Smooth muscle cell (in vitro differentiated cells): ENCODE measurements at regions not wholly inside any gene's neighbourhood (a gene's known extent, or its start where the extent isn't known, plus 50 kb on each side); places are given as distances from the start of the nearest gene placed in this dataset.

Source experiments
- DNase-seq: peaks from one replicate; lab custom pipeline; 2025; ENCODE audit not compliant: unreplicated experiment; lab: John Stamatoyannopoulos, UW
- H2AFZ ChIP-seq: fragments of 200-600 bp; sonication (generic); 2 replicates; pipeline ENCODE4 v1.6.0; 2016; ENCODE audit warnings: antibody characterized with exemption, low read depth, mild to moderate bottlenecking
- H3F3A ChIP-seq: fragments of 200-600 bp; sonication (generic); 2 replicates; pipeline ENCODE4 v1.6.0; 2017; ENCODE audit warnings: antibody characterized with exemption, low read depth
- H3K27ac ChIP-seq: fragments of 200-600 bp; sonication (generic); 2 replicates; pipeline ENCODE4 v1.5.1; 2016; ENCODE audit warnings: low read depth, mild to moderate bottlenecking
- H3K27me3 ChIP-seq: fragments of 200-600 bp; sonication (generic); 2 replicates; pipeline ENCODE4 v1.6.1; 2016; ENCODE audit warnings: low read depth, mild to moderate bottlenecking
- H3K36me3 ChIP-seq: fragments of 200-600 bp; sonication (generic); 2 replicates; pipeline ENCODE4 v1.5.1; 2016; ENCODE audit warnings: low read depth
- H3K4me1 ChIP-seq: fragments of 200-600 bp; sonication (generic); 2 replicates; pipeline ENCODE4 v1.5.1; 2016; ENCODE audit warnings: low read depth
- H3K4me2 ChIP-seq: fragments of 200-600 bp; sonication (generic); 2 replicates; pipeline ENCODE4 v1.6.0; 2016; ENCODE audit warnings: mild to moderate bottlenecking
- H3K4me3 ChIP-seq: fragments of 200-600 bp; sonication (generic); 2 replicates; pipeline ENCODE4 v1.5.1; 2016; ENCODE audit warnings: mild to moderate bottlenecking
- H3K79me2 ChIP-seq: fragments of 200-600 bp; sonication (generic); 2 replicates; pipeline ENCODE4 v1.6.0; 2016; ENCODE audit warnings: low read depth, mild to moderate bottlenecking
- H3K9ac ChIP-seq: fragments of 200-600 bp; sonication (generic); 2 replicates; pipeline ENCODE4 v1.6.0; 2016; ENCODE audit warnings: low read depth
- H3K9me3 ChIP-seq: fragments of 200-600 bp; sonication (generic); replicated peaks from 2 replicates; pipeline ENCODE4 v1.5.1; 2016; ENCODE audit warnings: low read depth
- H4K20me1 ChIP-seq: fragments of 200-600 bp; sonication (generic); 2 replicates; pipeline ENCODE4 v1.6.0; 2016; ENCODE audit warnings: low read depth
- CTCF ChIP-seq: fragments of 200-600 bp; sonication (generic); IDR thresholded peaks from 2 replicates; pipeline ENCODE4 v1.5.1; 2017; ENCODE audit warnings: borderline replicate concordance, mild to moderate bottlenecking, antibody characterized with exemption; ENCODE audit not compliant: insufficient read depth, poor library complexity, severe bottlenecking
- WGBS: methylation state at CpG from one replicate; pipeline ENCODE4 v1.1.7; 2016; ENCODE audit warnings: low lambda C conversion rate; 5-methylcytosine and 5-hydroxymethylcytosine counted together

- H3K27me3 ChIP-seq, result no peaks in the 10 kb centered on the region
- TF ChIP-seq CTCF, result no peak
- WGBS, result 89% methylated on average over 1 of the region's 1 CpG
- H3K79me2 ChIP-seq, result no peaks in the 10 kb centered on the region
- H3K4me2 ChIP-seq, result no peak overlapping the region
- H3K27ac ChIP-seq, result no peak overlapping the region
- H3K9ac ChIP-seq, result no peak overlapping the region
- no peak overlapping the region for H2AFZ ChIP-seq
- peaks cover 6% of the 10 kb centered on the region for H3K9me3 ChIP-seq
- no peaks in the 10 kb centered on the region for H3K4me1 ChIP-seq
- H3K4me3 ChIP-seq, result no peak overlapping the region
- H4K20me1 ChIP-seq, result no peaks in the 10 kb centered on the region
- no peaks in the 10 kb centered on the region for H3K36me3 ChIP-seq
- no peak for DNase-seq
- H3F3A ChIP-seq, result no peaks in the 10 kb centered on the region
Measured at GRCh38 chr2:13508671-13509070, 791.9 kb downstream of the TRIB2 start.

- H3K4me1 ChIP-seq, result no peaks in the 10 kb centered on the region
- no peak overlapping the region for H3K9ac ChIP-seq
- H3K9me3 ChIP-seq, result no peaks in the 10 kb centered on the region
- no peaks in the 10 kb centered on the region for H3K27me3 ChIP-seq
- H3K4me3 ChIP-seq, result no peak overlapping the region
- no peak overlapping the region for H3K4me2 ChIP-seq
- H3K79me2 ChIP-seq, result no peaks in the 10 kb centered on the region
- no peaks in the 10 kb centered on the region for H3K36me3 ChIP-seq
- no peaks in the 10 kb centered on the region for H4K20me1 ChIP-seq
- TF ChIP-seq CTCF, result no peak
- no peak overlapping the region for H3K27ac ChIP-seq
- no peak overlapping the region for H2AFZ ChIP-seq
- no peaks in the 10 kb centered on the region for H3F3A ChIP-seq
- WGBS, result 78% methylated on average over 3 of the region's 3 CpGs
- no peak for DNase-seq
Measured at GRCh38 chr2:13515254-13515653, 798.5 kb downstream of the TRIB2 start.

DNA sequence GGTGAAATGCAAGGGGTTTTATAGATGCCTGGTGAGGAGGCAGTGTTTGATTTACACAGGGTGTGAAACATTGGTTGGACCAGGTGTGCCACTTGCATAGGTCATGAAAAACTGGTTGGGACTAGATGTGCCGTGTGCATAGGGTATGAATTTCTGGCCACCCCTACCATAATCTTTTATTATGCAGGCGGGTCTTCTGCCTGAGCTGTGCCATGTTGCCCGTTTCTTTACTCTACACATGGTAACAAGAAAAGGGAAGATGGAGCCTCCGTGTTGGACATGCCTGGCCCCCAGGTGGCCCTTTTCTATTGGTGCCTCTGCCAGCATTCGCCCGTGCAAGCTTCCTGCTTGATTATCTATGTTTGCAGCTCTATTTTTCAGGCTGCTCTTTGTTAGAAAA is 805.4 kb downstream of the TRIB2 start:
- Histone ChIP-seq H2AFZ (no peak overlapping the region), H3K36me3 (no peaks in the 10 kb centered on the region), H4K20me1 (no peaks in the 10 kb centered on the region), H3F3A (no peaks in the 10 kb centered on the region), H3K4me2 (no peak overlapping the region), H3K9ac (no peak overlapping the region), H3K9me3 (no peaks in the 10 kb centered on the region), H3K27me3 (no peaks in the 10 kb centered on the region), H3K4me1 (no peaks in the 10 kb centered on the region), H3K27ac (no peak overlapping the region), H3K4me3 (no peak overlapping the region), H3K79me2 (no peaks in the 10 kb centered on the region)
- WGBS, result 79% methylated on average over 6 of the region's 6 CpGs
- no peak for TF ChIP-seq CTCF
- no peak for DNase-seq

DNA sequence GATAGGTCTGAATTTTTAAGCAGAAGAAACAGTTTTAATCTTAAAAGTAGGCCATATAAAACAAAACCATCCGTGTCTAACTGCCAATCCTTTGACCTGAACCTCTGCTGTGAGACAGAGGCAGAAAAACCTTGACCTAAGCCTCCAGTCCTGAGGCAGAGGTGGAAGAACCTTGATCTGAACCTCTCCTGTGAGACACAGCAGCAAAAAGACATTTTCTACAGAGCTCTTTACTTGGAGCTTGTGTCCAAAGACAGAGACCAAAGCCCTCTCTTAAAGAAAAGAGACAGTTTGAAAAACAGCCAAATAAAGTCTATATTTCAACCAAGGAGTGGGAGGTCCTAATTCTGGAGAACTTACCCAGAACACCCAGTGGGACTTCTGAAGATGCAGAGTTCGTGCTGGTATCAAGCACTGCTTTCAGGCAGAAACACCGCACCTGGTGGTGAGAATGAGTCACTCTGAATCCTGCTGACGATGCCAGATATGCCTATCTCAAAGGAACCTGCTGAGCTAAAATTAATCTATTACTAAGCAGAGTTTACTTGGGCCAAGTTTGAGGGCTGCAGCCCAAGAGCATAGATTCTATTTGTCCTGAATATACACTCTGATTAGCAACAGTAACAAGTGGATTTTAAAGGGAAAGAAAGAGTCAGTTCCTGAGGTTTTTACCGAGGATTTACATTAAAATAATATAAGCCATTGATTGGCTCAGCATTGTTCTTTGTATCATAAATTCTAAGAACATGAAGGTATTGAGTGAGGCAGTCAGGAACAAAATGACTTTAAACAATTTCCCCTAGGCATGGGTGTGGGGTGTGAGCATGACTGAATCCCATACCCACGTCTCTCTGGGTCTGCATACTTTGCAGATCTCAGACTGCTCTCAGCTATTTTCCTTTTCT is 806.4 kb downstream of the TRIB2 start:
- no peaks in the 10 kb centered on the region for H4K20me1 ChIP-seq
- H3K36me3 ChIP-seq, result no peaks in the 10 kb centered on the region
- no peak for TF ChIP-seq CTCF
- H3K9me3 ChIP-seq, result no peaks in the 10 kb centered on the region
- H3K27me3 ChIP-seq, result no peaks in the 10 kb centered on the region
- H3F3A ChIP-seq, result no peaks in the 10 kb centered on the region
- no peak overlapping the region for H2AFZ ChIP-seq
- WGBS, result 48% methylated on average over 6 of the region's 6 CpGs
- H3K4me3 ChIP-seq, result no peak overlapping the region
- no peaks in the 10 kb centered on the region for H3K4me1 ChIP-seq
- H3K79me2 ChIP-seq, result no peaks in the 10 kb centered on the region
- H3K4me2 ChIP-seq, result no peak overlapping the region
- no peak for DNase-seq
- peak overlapping the region; percentile 36 for H3K27ac ChIP-seq
- no peak overlapping the region for H3K9ac ChIP-seq
